OCI-LY7 (cell line): ENCODE measurements at regions not wholly inside any gene's neighbourhood (a gene's known extent, or its start where the extent isn't known, plus 50 kb on each side); places are given as distances from the start of the nearest gene placed in this dataset.

Experiments
- BruUV-seq: library from RNA; stranded (reverse); fragments of 400-500 nt; replicated peaks from 2 replicates; lab custom pipeline; 2021; lab: Mats Ljungman, UMichigan
- CTCF ChIA-PET: fragments of 300-600 bp; sonication (Branson Sonifier 250); formaldehyde crosslinking; loops from one replicate; lab custom pipeline; 2022; ENCODE audit warnings: antibody characterized with exemption; ENCODE audit not compliant: unreplicated experiment; lab: Charles Lee
- POLR2A ChIA-PET: fragments of 300-600 bp; sonication (Branson Sonifier 250); formaldehyde crosslinking; loops from one replicate; lab custom pipeline; 2022; ENCODE audit warnings: antibody characterized with exemption; lab: Charles Lee
- DNase-seq: peaks from one replicate; pipeline ENCODE4 v3.0.0-alpha.2; 2015; ENCODE audit warnings: low spot score
- H2AFZ ChIP-seq: fragments of 200-600 bp; sonication (generic), shearing (Covaris generic); 2 replicates; pipeline ENCODE4 v1.6.1; 2014; ENCODE audit warnings: mild to moderate bottlenecking, antibody characterized with exemption, low read length, moderate library complexity
- H3K27ac ChIP-seq: fragments of 200-600 bp; sonication (generic); 2 replicates; pipeline ENCODE4 v1.5.1; 2014; ENCODE audit warnings: mixed run types, low read depth, mild to moderate bottlenecking, moderate library complexity, low read length, inconsistent platforms; ENCODE audit not compliant: poor library complexity, severe bottlenecking
- H3K36me3 ChIP-seq: fragments of 200-600 bp; sonication (generic); 2 replicates; pipeline ENCODE4 v1.6.1; 2014; ENCODE audit warnings: mild to moderate bottlenecking, antibody characterized with exemption, low read length, moderate library complexity, mixed read lengths; ENCODE audit not compliant: insufficient read depth
- H3K4me1 ChIP-seq: fragments of 200-600 bp; sonication (generic); 2 replicates; pipeline ENCODE4 v1.5.1; 2014; ENCODE audit warnings: mild to moderate bottlenecking, low read length; ENCODE audit not compliant: insufficient read depth, poor library complexity, severe bottlenecking
- H3K4me2 ChIP-seq: fragments of 200-600 bp; sonication (generic); 2 replicates; pipeline ENCODE4 v1.6.1; 2014; ENCODE audit warnings: mild to moderate bottlenecking, low read length
- H3K4me3 ChIP-seq: fragments of 200-600 bp; sonication (generic); 2 replicates; pipeline ENCODE4 v1.5.1; 2014; ENCODE audit warnings: mild to moderate bottlenecking, low read depth, low read length; ENCODE audit not compliant: poor library complexity, severe bottlenecking
- H3K79me2 ChIP-seq: fragments of 200-600 bp; sonication (generic); 2 replicates; pipeline ENCODE4 v1.6.1; 2016; ENCODE audit warnings: low read depth, mild to moderate bottlenecking, low read length, moderate library complexity, mixed read lengths; ENCODE audit not compliant: insufficient read depth
- H3K9me2 ChIP-seq: fragments of 200-600 bp; sonication (generic); 2 replicates; pipeline ENCODE4 v1.6.1; 2016; ENCODE audit warnings: mild to moderate bottlenecking, low read length, mixed read lengths; ENCODE audit not compliant: insufficient read depth
- H3K9me3 ChIP-seq: fragments of 200-600 bp; sonication (generic); 2 replicates; pipeline ENCODE4 v1.6.1; 2014; ENCODE audit warnings: mild to moderate bottlenecking, mixed run types, low read length, mixed read lengths
- H4K20me1 ChIP-seq: fragments of 200-600 bp; sonication (generic); 2 replicates; pipeline ENCODE4 v1.6.1; 2014; ENCODE audit warnings: mild to moderate bottlenecking, antibody characterized with exemption, low read length, moderate library complexity, mixed read lengths; ENCODE audit not compliant: insufficient read depth
- CTCF ChIP-seq: fragments of 200-600 bp; sonication (generic); conservative IDR thresholded peaks from 2 replicates; pipeline ENCODE4 v1.5.1; 2014; ENCODE audit warnings: mild to moderate bottlenecking, antibody characterized with exemption, low read length, moderate library complexity, mixed read lengths
- EZH2phosphoT487 ChIP-seq: fragments of 200-600 bp; sonication (generic); IDR thresholded peaks from 2 replicates; pipeline ENCODE4 v1.6.1; 2018; ENCODE audit warnings: low read depth, borderline replicate concordance, mild to moderate bottlenecking, mixed run types, antibody characterized with exemption, low read length, moderate library complexity, mixed read lengths
- intact Hi-C: fragments of 100-400 bp; cut with micrococcal nuclease; formaldehyde crosslinking; loops from one replicate; pipeline ENCODE4 v1.10.0; 2022; ENCODE audit not compliant: unreplicated experiment

GRCh38 chr2:147227313-147227712 lies 617.5 kb upstream of the ACVR2A start:
- DNase-seq: no peak
- no peaks in the 10 kb centered on the region for H3K9me3 ChIP-seq
- H3K4me2 ChIP-seq: no peak overlapping the region
- no peak overlapping the region for H3K27ac ChIP-seq
- CTCF ChIA-PET: no interaction called here
- no peaks in the 10 kb centered on the region for H3K36me3 ChIP-seq
- H3K79me2 ChIP-seq: no peaks in the 10 kb centered on the region
- no peaks in the 10 kb centered on the region for H3K9me2 ChIP-seq
- BruUV-seq: no TSS peak
- POLR2A ChIA-PET: no interaction called here
- no peak overlapping the region for H3K4me3 ChIP-seq
- H4K20me1 ChIP-seq: no peaks in the 10 kb centered on the region
- H3K4me1 ChIP-seq: no peaks in the 10 kb centered on the region
- intact Hi-C loops: no loop called here
- H2AFZ ChIP-seq: no peak overlapping the region
- no peak for TF ChIP-seq CTCF
- TF ChIP-seq EZH2phosphoT487: no peak

GRCh38 chr2:147224070-147224469 lies 620.8 kb upstream of the ACVR2A start:
- H3K9me3 ChIP-seq: no peaks in the 10 kb centered on the region
- no peaks in the 10 kb centered on the region for H3K9me2 ChIP-seq
- no peaks in the 10 kb centered on the region for H3K4me1 ChIP-seq
- H3K27ac ChIP-seq: no peak overlapping the region
- no peak overlapping the region for H2AFZ ChIP-seq
- no peak overlapping the region for H3K4me3 ChIP-seq
- TF ChIP-seq EZH2phosphoT487 (no peak), CTCF (no peak)
- no peak overlapping the region for H3K4me2 ChIP-seq
- H4K20me1 ChIP-seq: no peaks in the 10 kb centered on the region
- ChIA-PET CTCF (no interaction called here), POLR2A (no interaction called here)
- BruUV-seq: no TSS peak
- H3K79me2 ChIP-seq: no peaks in the 10 kb centered on the region
- no peaks in the 10 kb centered on the region for H3K36me3 ChIP-seq
- DNase-seq: no peak
- intact Hi-C loops: no loop called here

GRCh38 chr2:147223553-147224060 lies 621.2 kb upstream of the ACVR2A start:
- Histone ChIP-seq H3K4me1 (no peaks in the 10 kb centered on the region), H3K79me2 (no peaks in the 10 kb centered on the region), H3K4me3 (no peak overlapping the region), H3K27ac (no peak overlapping the region), H2AFZ (no peak overlapping the region), H3K9me2 (no peaks in the 10 kb centered on the region), H4K20me1 (no peaks in the 10 kb centered on the region), H3K36me3 (no peaks in the 10 kb centered on the region), H3K4me2 (no peak overlapping the region), H3K9me3 (no peaks in the 10 kb centered on the region)
- intact Hi-C loops: no loop called here
- TF ChIP-seq CTCF: no peak
- no peak for TF ChIP-seq EZH2phosphoT487
- POLR2A ChIA-PET: no interaction called here
- CTCF ChIA-PET: no interaction called here
- BruUV-seq: no TSS peak
- no peak for DNase-seq
